GM12874 (cell line): ENCODE measurements at regions not wholly inside any gene's neighbourhood (a gene's known extent, or its start where the extent isn't known, plus 50 kb on each side); places are given as distances from the start of the nearest gene placed in this dataset.

Source experiments
- CTCF ChIP-seq: IDR thresholded peaks from 2 replicates; pipeline ENCODE4 v1.5.1; 2011; ENCODE audit warnings: low read depth, mild to moderate bottlenecking, control low read depth, low read length, moderate library complexity; ENCODE audit not compliant: insufficient read depth

GRCh38 chr7:115883629-115884028 lies 146.9 kb downstream of the TFEC start:
- TF ChIP-seq CTCF: no peak

GRCh38 chr7:115881476-115881875 lies 149.1 kb downstream of the TFEC start:
- TF ChIP-seq CTCF: no peak

- no peak for TF ChIP-seq CTCF
These were observed 151.4 kb downstream of the TFEC start for GRCh38 chr7:115879171-115879570.

- TF ChIP-seq CTCF: no peak
These were observed 160.8 kb downstream of the TFEC start for GRCh38 chr7:115869801-115870200.

- no peak for TF ChIP-seq CTCF
These were observed 161.4 kb downstream of the TFEC start for GRCh38 chr7:115869190-115869589.

GRCh38 chr7:115868369-115868768 lies 162.2 kb downstream of the TFEC start:
- no peak for TF ChIP-seq CTCF

GRCh38 chr7:115864082-115864481 lies 166.5 kb downstream of the TFEC start:
- no peak for TF ChIP-seq CTCF

- no peak for TF ChIP-seq CTCF
These were observed 179.3 kb downstream of the TFEC start for GRCh38 chr7:115851291-115851690.
